Astrocyte (in vitro differentiated cells and primary cell): ENCODE measurements at regions not wholly inside any gene's neighbourhood (a gene's known extent, or its start where the extent isn't known, plus 50 kb on each side); places are given as distances from the start of the nearest gene placed in this dataset.

Source experiments
- DNase-seq: peaks from one replicate; pipeline ENCODE4 v3.0.0-alpha.2; 2010; ENCODE audit warnings: low read depth
- FAIRE-seq: peaks from 2 replicates; lab custom pipeline; 2011; peaks lifted over from hg19 to GRCh38; lab: Jason Lieb, UNC
- H2AFZ ChIP-seq: 2 replicates; pipeline ENCODE4 v1.6.0; 2012; ENCODE audit warnings: low read depth, low read length, inconsistent platforms
- H3K27ac ChIP-seq: 2 replicates; pipeline ENCODE4 v1.5.1; 2011; ENCODE audit warnings: low read depth, low read length, inconsistent platforms
- H3K27me3 ChIP-seq: 2 replicates; pipeline ENCODE4 v1.6.0; 2011; ENCODE audit warnings: low read length, inconsistent platforms; ENCODE audit not compliant: insufficient read depth
- H3K36me3 ChIP-seq: 2 replicates; pipeline ENCODE4 v1.5.1; 2011; ENCODE audit warnings: low read length, inconsistent platforms; ENCODE audit not compliant: insufficient read depth
- H3K4me1 ChIP-seq: 2 replicates; pipeline ENCODE4 v1.5.1; 2011; ENCODE audit warnings: low read length, inconsistent platforms; ENCODE audit not compliant: insufficient read depth
- H3K4me2 ChIP-seq: 2 replicates; pipeline ENCODE4 v1.6.0; 2012; ENCODE audit warnings: low read length, inconsistent platforms
- H3K4me3 ChIP-seq: 2 replicates; pipeline ENCODE4 v1.5.1; 2011; ENCODE audit warnings: low read depth, mild to moderate bottlenecking, low read length, inconsistent platforms; ENCODE audit not compliant: insufficient read depth
- H3K79me2 ChIP-seq: 2 replicates; pipeline ENCODE4 v1.6.0; 2012; ENCODE audit warnings: mild to moderate bottlenecking, low read length, inconsistent platforms; ENCODE audit not compliant: insufficient read depth
- H3K9ac ChIP-seq: 2 replicates; pipeline ENCODE4 v1.6.0; 2012; ENCODE audit warnings: mild to moderate bottlenecking, low read length, inconsistent platforms
- H3K9me3 ChIP-seq: 2 replicates; pipeline ENCODE4 v1.5.1; 2012; ENCODE audit warnings: low read depth, mild to moderate bottlenecking, low read length, inconsistent platforms; ENCODE audit not compliant: insufficient read depth
- H4K20me1 ChIP-seq: 2 replicates; pipeline ENCODE4 v1.6.0; 2012; ENCODE audit warnings: low read length, inconsistent platforms; ENCODE audit not compliant: insufficient read depth
- H3K27ac Mint-ChIP-seq: one replicate; pipeline ENCODE4 v1.8.0; 2021; ENCODE audit warnings: mild to moderate bottlenecking, mixed read lengths; ENCODE audit not compliant: unreplicated experiment
- H3K27me3 Mint-ChIP-seq: one replicate; pipeline ENCODE4 v1.8.0; 2021; ENCODE audit warnings: low read depth, mixed read lengths; ENCODE audit not compliant: unreplicated experiment
- H3K36me3 Mint-ChIP-seq: one replicate; pipeline ENCODE4 v1.8.0; 2021; ENCODE audit warnings: low read depth, mixed read lengths; ENCODE audit not compliant: unreplicated experiment
- H3K4me1 Mint-ChIP-seq: one replicate; pipeline ENCODE4 v1.8.0; 2021; ENCODE audit warnings: low read depth, mixed read lengths; ENCODE audit not compliant: unreplicated experiment
- H3K4me3 Mint-ChIP-seq: one replicate; pipeline ENCODE4 v1.8.0; 2021; ENCODE audit warnings: mild to moderate bottlenecking, moderate library complexity, mixed read lengths; ENCODE audit not compliant: unreplicated experiment
- H3K9me3 Mint-ChIP-seq: one replicate; pipeline ENCODE4 v1.8.0; 2021; ENCODE audit warnings: mild to moderate bottlenecking, mixed read lengths; ENCODE audit not compliant: unreplicated experiment
- CTCF ChIP-seq: IDR thresholded peaks from 2 replicates; pipeline ENCODE4 v1.5.1; 2011; ENCODE audit warnings: low read depth, mild to moderate bottlenecking, inconsistent platforms, low read length, moderate library complexity; ENCODE audit not compliant: insufficient read depth
- EZH2 ChIP-seq: IDR thresholded peaks from 2 replicates; pipeline ENCODE4 v1.6.1; 2012; ENCODE audit warnings: mild to moderate bottlenecking, low read length, inconsistent platforms; ENCODE audit not compliant: insufficient read depth

- H3K79me2 ChIP-seq, result no peaks in the 10 kb centered on the region
- TF ChIP-seq CTCF, result no peak
- no peak for TF ChIP-seq EZH2
- H3K4me3 ChIP-seq, result no peak overlapping the region
- no peaks in the 10 kb centered on the region for H3K4me1 ChIP-seq
- no peak overlapping the region for H3K27ac ChIP-seq
- DNase-seq, result no peak
- H3K27me3 ChIP-seq, result no peaks in the 10 kb centered on the region
- no peak overlapping the region for H3K4me2 ChIP-seq
- H2AFZ ChIP-seq, result no peak overlapping the region
- H3K36me3 ChIP-seq, result no peaks in the 10 kb centered on the region
- Mint-ChIP-seq H3K9me3 (no peaks in the 10 kb centered on the region), H3K4me1 (no peaks in the 10 kb centered on the region), H3K27me3 (no peaks in the 10 kb centered on the region), H3K36me3 (no peaks in the 10 kb centered on the region), H3K27ac (no peak overlapping the region), H3K4me3 (no peak overlapping the region)
- no peak overlapping the region for H3K9ac ChIP-seq
- no peak for FAIRE-seq
- H4K20me1 ChIP-seq, result no peaks in the 10 kb centered on the region
- H3K9me3 ChIP-seq, result no peaks in the 10 kb centered on the region
Observed at GRCh38 chr6:103124471-103124870, 1731.0 kb downstream of the GRIK2 start.

GRCh38 chr6:103122766-103123601, 1729.5 kb downstream of the GRIK2 start:
- H3K79me2 ChIP-seq, result no peaks in the 10 kb centered on the region
- DNase-seq (peak; percentile 6), FAIRE-seq (no peak)
- no peak overlapping the region for H3K9ac ChIP-seq
- Mint-ChIP-seq H3K4me1 (no peaks in the 10 kb centered on the region), H3K36me3 (no peaks in the 10 kb centered on the region), H3K27me3 (no peaks in the 10 kb centered on the region), H3K27ac (no peak overlapping the region), H3K4me3 (no peak overlapping the region), H3K9me3 (no peaks in the 10 kb centered on the region)
- H3K36me3 ChIP-seq, result no peaks in the 10 kb centered on the region
- H3K27me3 ChIP-seq, result no peaks in the 10 kb centered on the region
- no peak overlapping the region for H3K4me3 ChIP-seq
- H4K20me1 ChIP-seq, result no peaks in the 10 kb centered on the region
- no peak overlapping the region for H3K27ac ChIP-seq
- H3K4me2 ChIP-seq, result no peak overlapping the region
- TF ChIP-seq CTCF (peak; percentile 42), EZH2 (no peak)
- H2AFZ ChIP-seq, result peak overlapping the region; percentile 44
- H3K9me3 ChIP-seq, result no peaks in the 10 kb centered on the region
- no peaks in the 10 kb centered on the region for H3K4me1 ChIP-seq

- Mint-ChIP-seq H3K27ac (no peak overlapping the region), H3K4me3 (no peak overlapping the region), H3K4me1 (no peaks in the 10 kb centered on the region), H3K27me3 (no peaks in the 10 kb centered on the region), H3K36me3 (no peaks in the 10 kb centered on the region), H3K9me3 (no peaks in the 10 kb centered on the region)
- H3K79me2 ChIP-seq, result no peaks in the 10 kb centered on the region
- no peak overlapping the region for H3K4me2 ChIP-seq
- no peak overlapping the region for H2AFZ ChIP-seq
- H3K4me3 ChIP-seq, result no peak overlapping the region
- no peaks in the 10 kb centered on the region for H3K9me3 ChIP-seq
- DNase-seq (no peak), FAIRE-seq (no peak)
- no peaks in the 10 kb centered on the region for H4K20me1 ChIP-seq
- H3K27me3 ChIP-seq, result no peaks in the 10 kb centered on the region
- H3K27ac ChIP-seq, result no peak overlapping the region
- TF ChIP-seq CTCF (no peak), EZH2 (no peak)
- no peaks in the 10 kb centered on the region for H3K4me1 ChIP-seq
- H3K36me3 ChIP-seq, result no peaks in the 10 kb centered on the region
- no peak overlapping the region for H3K9ac ChIP-seq
Observed at GRCh38 chr6:103119056-103119455, 1725.5 kb downstream of the GRIK2 start.
